Adrenal gland (tissue), 5 donors: ENCODE measurements at regions not wholly inside any gene's neighbourhood (a gene's known extent, or its start where the extent isn't known, plus 50 kb on each side); places are given as distances from the start of the nearest gene placed in this dataset.

Source experiments
- POLR2A ChIP-seq, 2 donors: fragments of 450-650 bp; IDR thresholded peaks; one replicate each; pipeline ENCODE4 v1.6.1; 2017; ENCODE audit warnings: antibody characterized with exemption in 2 of 2, mild to moderate bottlenecking in 2 of 2, moderate library complexity in 1 of 2
- TF ChIP-seq, protein P1 (sequence below), 6 experiments: fragments of 450-650 bp in 4 of 6; fragments of 200-600 bp in 2 of 6; sonication (generic) in 1 of 6; IDR thresholded peaks; 1 replicate in 5 of 6; 2 replicates in 1 of 6; pipeline versions ENCODE4 v1.5.1 to v1.8.0; 2016 to 2021; ENCODE audit warnings: antibody characterized with exemption in 6 of 6, mild to moderate bottlenecking in 2 of 6, moderate library complexity in 1 of 6
- donor health status: DM: no; HTN: no; CAD: no.

DNA sequence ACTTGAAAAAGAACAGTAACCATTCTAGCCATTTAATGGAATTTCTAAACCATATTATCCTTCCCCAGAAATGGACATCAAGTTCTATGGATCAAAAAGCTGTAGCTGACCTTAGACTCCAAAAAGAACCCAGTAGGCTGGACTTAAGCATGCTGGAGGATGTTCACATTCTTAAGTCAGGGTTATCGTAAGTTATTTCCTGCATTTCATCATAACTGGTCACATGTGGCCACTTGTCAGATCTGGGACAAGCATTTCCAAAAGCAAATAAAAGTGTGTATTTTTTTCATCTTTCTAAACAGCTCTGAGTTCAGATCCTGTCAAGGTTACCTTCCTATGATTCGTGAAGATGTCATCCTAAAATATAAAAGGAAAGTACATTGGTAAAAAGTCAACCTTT lies 274.5 kb upstream of the PTGER4 start:
- TF ChIP-seq, protein P1, sequence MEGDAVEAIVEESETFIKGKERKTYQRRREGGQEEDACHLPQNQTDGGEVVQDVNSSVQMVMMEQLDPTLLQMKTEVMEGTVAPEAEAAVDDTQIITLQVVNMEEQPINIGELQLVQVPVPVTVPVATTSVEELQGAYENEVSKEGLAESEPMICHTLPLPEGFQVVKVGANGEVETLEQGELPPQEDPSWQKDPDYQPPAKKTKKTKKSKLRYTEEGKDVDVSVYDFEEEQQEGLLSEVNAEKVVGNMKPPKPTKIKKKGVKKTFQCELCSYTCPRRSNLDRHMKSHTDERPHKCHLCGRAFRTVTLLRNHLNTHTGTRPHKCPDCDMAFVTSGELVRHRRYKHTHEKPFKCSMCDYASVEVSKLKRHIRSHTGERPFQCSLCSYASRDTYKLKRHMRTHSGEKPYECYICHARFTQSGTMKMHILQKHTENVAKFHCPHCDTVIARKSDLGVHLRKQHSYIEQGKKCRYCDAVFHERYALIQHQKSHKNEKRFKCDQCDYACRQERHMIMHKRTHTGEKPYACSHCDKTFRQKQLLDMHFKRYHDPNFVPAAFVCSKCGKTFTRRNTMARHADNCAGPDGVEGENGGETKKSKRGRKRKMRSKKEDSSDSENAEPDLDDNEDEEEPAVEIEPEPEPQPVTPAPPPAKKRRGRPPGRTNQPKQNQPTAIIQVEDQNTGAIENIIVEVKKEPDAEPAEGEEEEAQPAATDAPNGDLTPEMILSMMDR (IDR thresholded peaks at IDR 0.05), result no peak
- TF ChIP-seq POLR2A (IDR thresholded peaks at IDR 0.05), result no peak
